Astrocyte (in vitro differentiated cells and primary cell): ENCODE measurements at regions not wholly inside any gene's neighbourhood (a gene's known extent, or its start where the extent isn't known, plus 50 kb on each side); places are given as distances from the start of the nearest gene placed in this dataset.

Source experiments
- CTCF ChIP-seq: IDR thresholded peaks from 2 replicates; pipeline ENCODE4 v1.5.1; 2011; ENCODE audit warnings: low read depth, mild to moderate bottlenecking, inconsistent platforms, low read length, moderate library complexity; ENCODE audit not compliant: insufficient read depth
- EZH2 ChIP-seq: IDR thresholded peaks from 2 replicates; pipeline ENCODE4 v1.6.1; 2012; ENCODE audit warnings: mild to moderate bottlenecking, low read length, inconsistent platforms; ENCODE audit not compliant: insufficient read depth

GRCh38 chr16:52294660-52295059 lies 252.3 kb downstream of the TOX3 start:
- TF ChIP-seq EZH2 (no peak), CTCF (no peak)
